K562 (cell line): ENCODE measurements at regions not wholly inside any gene's neighbourhood (a gene's known extent, or its start where the extent isn't known, plus 50 kb on each side); places are given as distances from the start of the nearest gene placed in this dataset.

ENCODE experiments used
- ATAC-seq: fragments of 200-7000 bp; cut with Tn5 transposase; 3 replicates; pipeline ENCODE4 v1.9.1; 2020; ENCODE audit warnings: moderate library complexity
- BruUV-seq: library from RNA; stranded (reverse); fragments of 400-500 nt; replicated peaks from 2 replicates; lab custom pipeline; 2021; lab: Mats Ljungman, UMichigan
- CTCF ChIA-PET: fragments of 300-600 bp; formaldehyde crosslinking; extraction: SDS; loops from one replicate; lab custom pipeline; 2021; ENCODE audit warnings: low intra/inter-chr PET ratio; lab: Yijun Ruan, JAX
- POLR2A ChIA-PET: fragments of 300-600, 350-650 bp; sonication (Branson Sonifier 250); formaldehyde crosslinking; extraction: SDS; loops from one replicate; lab custom pipeline; 2021; ENCODE audit warnings: antibody characterized with exemption, inconsistent platforms; lab: Yijun Ruan, JAX
- DNase-seq, 4 experiments: peaks; one replicate each; pipeline versions ENCODE4 v3.0.0 to v3.0.0-alpha.2; 2011 to 2018; ENCODE audit warnings: low spot score in 3 of 4, mixed read lengths in 3 of 4; ENCODE audit errors: extremely low read depth in 1 of 4
- FAIRE-seq: peaks from 2 replicates; lab custom pipeline; 2011; peaks lifted over from hg19 to GRCh38; lab: Jason Lieb, UNC
- H2AFZ ChIP-seq: 2 replicates; pipeline ENCODE4 v1.6.0; 2011; ENCODE audit warnings: low read depth, low read length, control low read depth, inconsistent platforms
- H3K27ac ChIP-seq: fragments of 200-600 bp; 3 replicates; pipeline ENCODE4 v1.8.0; 2011; ENCODE audit warnings: low read depth, mild to moderate bottlenecking, control low read depth, inconsistent platforms, low read length, moderate library complexity, mixed read lengths; ENCODE audit errors: extremely low read depth
- H3K27me3 ChIP-seq, 2 experiments: fragments of 300-600 bp in 1 of 2; 2 replicates in 1 of 2; 3 replicates in 1 of 2; pipeline versions ENCODE4 v1.6.0 to v1.8.0; 2011; ENCODE audit warnings: inconsistent platforms in 2 of 2, low read length in 2 of 2, mild to moderate bottlenecking in 1 of 2, mixed read lengths in 1 of 2, moderate library complexity in 1 of 2; ENCODE audit not compliant: control insufficient read depth in 2 of 2, insufficient read depth in 2 of 2
- H3K36me3 ChIP-seq: fragments of 300-600 bp; 3 replicates; pipeline ENCODE4 v1.8.0; 2011; ENCODE audit warnings: mild to moderate bottlenecking, low read length, inconsistent platforms; ENCODE audit not compliant: control insufficient read depth, insufficient read depth
- H3K4me1 ChIP-seq, 2 experiments: fragments of 200-600 bp in 1 of 2; replicated peaks in 1 of 2; 2 replicates in 1 of 2; 3 replicates in 1 of 2; pipeline versions ENCODE4 v1.5.1 to v1.8.0; 2011; ENCODE audit warnings: inconsistent platforms in 2 of 2, low read length in 2 of 2, mild to moderate bottlenecking in 1 of 2, mixed read lengths in 1 of 2, moderate library complexity in 1 of 2; ENCODE audit not compliant: control insufficient read depth in 2 of 2, insufficient read depth in 2 of 2
- H3K4me2 ChIP-seq: 2 replicates; pipeline ENCODE4 v1.6.1; 2011; ENCODE audit warnings: low read length, control low read depth, inconsistent platforms, mixed read lengths; ENCODE audit not compliant: insufficient read depth
- H3K4me3 ChIP-seq: fragments of 200-600 bp; sonication (generic), shearing (Covaris generic); 2 replicates; pipeline ENCODE4 v1.5.1; 2016; ENCODE audit warnings: control low read depth, inconsistent platforms
- H3K79me2 ChIP-seq: fragments of 200-600 bp; 3 replicates; pipeline ENCODE4 v1.8.0; 2011; ENCODE audit warnings: low read length, inconsistent platforms; ENCODE audit not compliant: control insufficient read depth, insufficient read depth
- H3K9ac ChIP-seq, 2 experiments: 2 replicates each; pipeline versions ENCODE4 v1.6.0 to v1.6.1; 2011; ENCODE audit warnings: low read depth in 2 of 2, low read length in 2 of 2, control low read depth in 1 of 2, inconsistent platforms in 1 of 2, mild to moderate bottlenecking in 1 of 2, mixed read lengths in 1 of 2; ENCODE audit not compliant: insufficient read depth in 1 of 2
- H3K9me1 ChIP-seq: one replicate; pipeline ENCODE4 v1.6.0; 2011; ENCODE audit warnings: inconsistent platforms, mild to moderate bottlenecking, low read length, moderate library complexity; ENCODE audit not compliant: control insufficient read depth, insufficient read depth
- H3K9me3 ChIP-seq: replicated peaks from 2 replicates; pipeline ENCODE4 v1.5.1; 2011; ENCODE audit warnings: low read depth, low read length, inconsistent platforms; ENCODE audit not compliant: control insufficient read depth, insufficient read depth
- H4K20me1 ChIP-seq: replicated peaks from 2 replicates; pipeline ENCODE4 v1.6.1; 2011; ENCODE audit warnings: low read length, inconsistent platforms, mixed read lengths; ENCODE audit not compliant: control insufficient read depth, insufficient read depth
- GTF2F1 ChIP-seq: IDR thresholded peaks from 2 replicates; pipeline ENCODE4 v1.6.1; 2011; ENCODE audit warnings: low read depth, low read length, improper control_type of control experiment
- HMGN3 ChIP-seq: IDR thresholded peaks from 2 replicates; pipeline ENCODE4 v1.6.1; 2011; ENCODE audit warnings: borderline replicate concordance, low read depth, mild to moderate bottlenecking, mixed read lengths, low read length; ENCODE audit not compliant: insufficient read length; ENCODE audit errors: extremely low read depth
- MEF2D ChIP-seq: conservative IDR thresholded peaks from 2 replicates; pipeline ENCODE4 v1.6.1; 2016; ENCODE audit warnings: low read depth, missing genetic modification characterization, missing compliant biosample characterization
- NCOR1 ChIP-seq: fragments of 450-650 bp; IDR thresholded peaks from 2 replicates; pipeline ENCODE4 v1.6.1; 2016; ENCODE audit warnings: mild to moderate bottlenecking, moderate library complexity
- PCBP1 ChIP-seq: fragments of 200-400 bp; formaldehyde crosslinking; IDR thresholded peaks from 2 replicates; pipeline ENCODE4 v1.6.1; 2018; ENCODE audit warnings: mild to moderate bottlenecking, low read depth, low read length; ENCODE audit not compliant: poor library complexity, severe bottlenecking
- PHF20 ChIP-seq: fragments of 450-650 bp; IDR thresholded peaks from 2 replicates; pipeline ENCODE4 v1.6.1; 2018; ENCODE audit not compliant: partially characterized antibody
- WGBS: fragments of 100-300 bp; shearing (Covaris generic); methylation state at CpG from one replicate; pipeline ENCODE4 v1.1.6; 2016; ENCODE audit warnings: low coverage, mixed read lengths; ENCODE audit not compliant: insufficient coverage; ENCODE audit errors: missing lambda C conversion rate; 5-methylcytosine and 5-hydroxymethylcytosine counted together
- in situ Hi-C: fragments of 300-500 bp; cut with MboI; formaldehyde crosslinking; loops from 4 replicates; pipeline ENCODE4 v1.15.0; 2018; ENCODE audit warnings: inconsistent platforms, mixed read lengths
- intact Hi-C: fragments of 100-400 bp; cut with micrococcal nuclease; formaldehyde crosslinking; loops from 2 replicates; pipeline ENCODE4 v1.14.2; 2022
- TF ChIP-seq, protein P1 (sequence below), 2 experiments: fragments of 450-650 bp; IDR thresholded peaks; 2 replicates each; pipeline ENCODE4 v1.6.1; 2016; ENCODE audit warnings: mild to moderate bottlenecking in 2 of 2, borderline replicate concordance in 1 of 2, low read depth in 1 of 2, moderate library complexity in 1 of 2

DNA sequence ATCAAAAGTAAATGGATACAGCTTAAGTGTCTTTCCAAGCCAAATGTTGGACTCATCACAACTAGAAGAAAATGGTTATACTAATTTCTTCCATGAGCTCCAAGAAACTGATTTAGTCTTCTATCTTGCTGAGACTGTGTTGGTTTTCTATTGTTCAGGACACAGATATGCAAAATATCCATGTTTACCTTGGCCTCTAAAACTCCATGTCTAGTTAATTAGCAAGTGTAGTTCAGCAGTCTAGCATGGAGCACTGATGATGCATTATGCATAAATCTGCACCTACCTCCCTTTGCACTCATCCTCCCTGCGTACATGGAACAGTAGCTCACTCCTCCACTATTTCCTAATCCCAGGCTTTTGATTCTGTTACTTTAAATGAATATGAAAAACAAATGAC is 731.4 kb upstream of the CHAC2 start:
- DNase-seq (no peak), FAIRE-seq (no peak), ATAC-seq (no peak)
- H3K27me3 ChIP-seq = no peaks in the 10 kb centered on the region
- H3K9me1 ChIP-seq = no peaks in the 10 kb centered on the region
- POLR2A ChIA-PET = no interaction called here
- no peak overlapping the region for H3K27ac ChIP-seq
- H3K4me1 ChIP-seq = no peaks in the 10 kb centered on the region
- H3K79me2 ChIP-seq = no peaks in the 10 kb centered on the region
- WGBS = 0% methylated on average over 1 of the region's 1 CpG
- H4K20me1 ChIP-seq = no peaks in the 10 kb centered on the region
- intact Hi-C loops = no loop called here
- H3K4me3 ChIP-seq = no peak overlapping the region
- CTCF ChIA-PET = no interaction called here
- H3K4me2 ChIP-seq = no peak overlapping the region
- H3K9ac ChIP-seq = no peak overlapping the region
- no TSS peak for BruUV-seq
- TF ChIP-seq GTF2F1 = no peak
- no peak for TF ChIP-seq HMGN3
- TF ChIP-seq PCBP1 = no peak
- no peak for TF ChIP-seq PHF20
- no peak for TF ChIP-seq NCOR1
- no peak overlapping the region for H2AFZ ChIP-seq
- H3K36me3 ChIP-seq = no peaks in the 10 kb centered on the region
- in situ Hi-C loops = no loop called here
- H3K9me3 ChIP-seq = no peaks in the 10 kb centered on the region

DNA sequence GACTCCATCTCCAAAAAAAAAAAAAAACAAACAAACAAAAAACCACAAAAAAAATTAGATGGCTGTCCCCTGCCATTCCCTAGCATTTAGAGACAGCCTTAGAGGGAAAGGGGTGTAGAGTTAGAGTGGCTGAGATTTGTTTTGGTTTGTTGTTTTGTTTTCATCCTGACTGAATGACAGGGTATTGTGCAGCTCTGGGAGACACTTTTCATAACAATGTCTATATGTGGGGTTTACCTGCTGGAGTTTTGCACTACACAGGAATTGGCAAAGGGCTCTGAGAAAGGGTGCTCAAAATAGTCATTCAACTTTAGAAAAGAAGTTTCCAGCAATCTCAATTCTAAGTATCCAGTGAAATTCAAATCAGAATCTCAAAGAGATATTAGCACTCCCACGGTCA is 732.5 kb upstream of the CHAC2 start:
- ATAC-seq = no peak

More for the DNA sequence above, 732.5 kb upstream of the CHAC2 start:
- WGBS = 0% methylated on average over 1 of the region's 1 CpG
- Histone ChIP-seq H3K27me3 (no peaks in the 10 kb centered on the region), H3K79me2 (no peaks in the 10 kb centered on the region), H3K4me3 (no peak overlapping the region), H3K36me3 (no peaks in the 10 kb centered on the region), H3K9ac (no peak overlapping the region), H4K20me1 (no peaks in the 10 kb centered on the region), H2AFZ (no peak overlapping the region), H3K4me1 (no peaks in the 10 kb centered on the region), H3K9me3 (no peaks in the 10 kb centered on the region), H3K4me2 (no peak overlapping the region), H3K9me1 (no peaks in the 10 kb centered on the region), H3K27ac (no peak overlapping the region)
- ChIA-PET POLR2A (no interaction called here), CTCF (no interaction called here)
- no peak for TF ChIP-seq MEF2D (tag)
- TF ChIP-seq, protein P1, sequence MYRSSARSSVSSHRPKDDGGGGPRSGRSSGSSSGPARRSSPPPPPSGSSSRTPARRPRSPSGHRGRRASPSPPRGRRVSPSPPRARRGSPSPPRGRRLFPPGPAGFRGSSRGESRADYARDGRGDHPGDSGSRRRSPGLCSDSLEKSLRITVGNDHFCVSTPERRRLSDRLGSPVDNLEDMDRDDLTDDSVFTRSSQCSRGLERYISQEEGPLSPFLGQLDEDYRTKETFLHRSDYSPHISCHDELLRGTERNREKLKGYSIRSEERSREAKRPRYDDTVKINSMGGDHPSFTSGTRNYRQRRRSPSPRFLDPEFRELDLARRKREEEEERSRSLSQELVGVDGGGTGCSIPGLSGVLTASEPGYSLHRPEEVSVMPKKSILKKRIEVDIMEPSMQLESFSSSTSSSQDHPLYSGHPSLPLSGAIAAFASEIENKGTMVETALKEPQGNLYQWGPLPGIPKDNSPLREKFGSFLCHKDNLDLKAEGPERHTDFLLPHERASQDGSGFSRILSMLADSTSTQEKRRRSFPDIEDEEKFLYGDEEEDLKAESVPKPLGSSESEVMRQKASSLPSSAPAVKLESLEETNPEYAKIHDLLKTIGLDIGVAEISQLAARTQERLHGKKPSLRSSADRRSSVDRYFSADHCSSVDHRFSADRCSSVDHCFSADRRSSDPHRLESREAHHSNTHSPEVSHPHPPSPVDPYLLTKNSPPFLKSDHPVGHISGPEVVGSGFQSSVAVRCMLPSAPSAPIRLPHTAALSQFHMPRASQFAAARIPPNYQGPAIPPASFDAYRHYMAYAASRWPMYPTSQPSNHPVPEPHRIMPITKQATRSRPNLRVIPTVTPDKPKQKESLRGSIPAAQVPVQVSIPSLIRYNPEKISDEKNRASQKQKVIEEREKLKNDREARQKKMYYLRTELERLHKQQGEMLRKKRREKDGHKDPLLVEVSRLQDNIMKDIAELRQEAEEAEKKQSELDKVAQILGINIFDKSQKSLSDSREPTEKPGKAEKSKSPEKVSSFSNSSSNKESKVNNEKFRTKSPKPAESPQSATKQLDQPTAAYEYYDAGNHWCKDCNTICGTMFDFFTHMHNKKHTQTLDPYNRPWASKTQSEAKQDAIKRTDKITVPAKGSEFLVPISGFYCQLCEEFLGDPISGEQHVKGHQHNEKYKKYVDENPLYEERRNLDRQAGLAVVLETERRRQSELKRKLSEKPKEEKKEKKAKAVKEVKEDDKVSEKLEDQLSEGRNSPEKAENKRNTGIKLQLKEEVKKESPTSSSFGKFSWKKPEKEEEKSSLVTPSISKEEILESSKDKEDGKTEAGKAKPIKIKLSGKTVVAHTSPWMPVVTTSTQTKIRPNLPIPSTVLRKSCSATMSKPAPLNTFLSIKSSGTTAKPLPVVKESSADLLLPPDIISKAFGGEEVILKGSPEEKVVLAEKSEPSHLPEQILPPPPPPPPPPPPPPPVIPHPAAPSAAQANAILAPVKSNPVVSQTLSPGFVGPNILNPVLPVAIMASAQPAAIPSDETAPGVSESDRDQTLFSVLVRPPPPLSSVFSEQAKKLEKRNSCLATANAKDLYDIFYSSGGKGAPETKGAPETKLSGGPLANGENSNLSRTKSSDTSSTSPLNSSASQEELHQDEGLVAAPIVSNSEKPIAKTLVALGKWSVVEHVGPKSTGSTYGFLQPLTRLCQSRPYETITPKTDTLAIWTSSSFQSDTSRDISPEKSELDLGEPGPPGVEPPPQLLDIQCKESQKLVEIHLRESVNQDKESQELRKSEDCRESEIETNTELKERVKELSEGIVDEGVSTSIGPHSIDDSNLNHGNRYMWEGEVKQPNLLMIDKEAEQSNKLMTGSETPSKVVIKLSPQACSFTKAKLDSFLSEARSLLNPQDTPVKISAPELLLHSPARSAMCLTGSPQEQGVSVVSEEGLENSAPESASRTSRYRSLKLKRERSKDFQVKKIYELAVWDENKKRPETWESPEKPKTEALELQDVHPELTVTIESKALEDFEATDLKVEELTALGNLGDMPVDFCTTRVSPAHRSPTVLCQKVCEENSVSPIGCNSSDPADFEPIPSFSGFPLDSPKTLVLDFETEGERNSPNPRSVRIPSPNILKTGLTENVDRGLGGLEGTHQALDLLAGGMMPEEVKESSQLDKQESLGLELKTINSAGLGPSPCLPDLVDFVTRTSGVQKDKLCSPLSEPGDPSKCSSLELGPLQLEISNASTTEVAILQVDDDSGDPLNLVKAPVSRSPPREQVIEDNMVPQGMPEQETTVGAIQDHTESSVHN (IDR thresholded peaks at IDR 0.05; ENCODE audit: borderline replicate concordance in 1 of 2, low read depth in 1 of 2) = no peak
- DNase-seq (no peak), FAIRE-seq (no peak)
- BruUV-seq = no TSS peak
- intact Hi-C loops (no loop called here), in situ Hi-C loops (no loop called here)
